ENCODE measurements at regions not wholly inside any gene's neighbourhood (a gene's known extent, or its start where the extent isn't known, plus 50 kb on each side); places are given as distances from the start of the nearest gene placed in this dataset.

DNA sequence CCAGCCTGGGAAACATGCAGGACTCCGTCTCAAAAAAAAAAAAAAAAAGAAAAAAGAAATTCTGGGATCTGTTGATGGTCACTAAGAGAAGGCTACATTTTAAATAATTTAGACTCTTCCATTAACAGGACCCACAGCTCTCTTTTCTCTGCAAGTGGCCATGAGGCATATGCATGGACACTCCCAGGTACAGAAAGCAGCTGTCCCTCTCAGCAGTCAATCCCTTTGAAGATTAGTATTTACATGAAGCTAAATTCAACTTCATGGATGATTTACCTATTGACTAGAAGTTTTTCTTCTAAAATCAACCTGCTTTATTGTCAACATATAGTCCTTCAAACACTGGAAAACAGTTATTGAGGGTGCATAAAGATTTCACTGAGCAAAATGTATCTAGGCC lies 139.9 kb downstream of the CPEB2 start:
- H3K4me2 ChIP-seq (ENCODE audit: low read length): no peak overlapping the region
- no peaks in the 10 kb centered on the region for H3K79me2 ChIP-seq (replicated peaks; ENCODE audit: insufficient read depth, low read length)
- H3F3A ChIP-seq (ENCODE audit: insufficient read depth, low read length, poor library complexity, severe bottlenecking): no peaks in the 10 kb centered on the region
- TF ChIP-seq EP300 (conservative IDR thresholded peaks at IDR 0.05; ENCODE audit: poor library complexity, severe bottlenecking) (no peak), CTCF (IDR thresholded peaks at IDR 0.05; ENCODE audit: poor library complexity, severe bottlenecking) (no peak)
- no peaks in the 10 kb centered on the region for H3K36me3 ChIP-seq (ENCODE audit: insufficient read depth, low read length)
- no peak overlapping the region for H3K27ac ChIP-seq (ENCODE audit: low read length)
- no peaks in the 10 kb centered on the region for H3K9me2 ChIP-seq (ENCODE audit: insufficient read depth, low read length)
- H4K20me1 ChIP-seq (ENCODE audit: insufficient read depth): no peaks in the 10 kb centered on the region
- no peaks in the 10 kb centered on the region for H3K27me3 ChIP-seq (ENCODE audit: insufficient read depth, low read depth, low read length)
- no peak overlapping the region for H3K9ac ChIP-seq (ENCODE audit: low read length)
- no peaks in the 10 kb centered on the region for H3K9me3 ChIP-seq (ENCODE audit: low read length)
- H2AFZ ChIP-seq (ENCODE audit: low read depth, low read length): no peak overlapping the region
- no peak overlapping the region for H3K4me3 ChIP-seq (ENCODE audit: low read length)

DNA sequence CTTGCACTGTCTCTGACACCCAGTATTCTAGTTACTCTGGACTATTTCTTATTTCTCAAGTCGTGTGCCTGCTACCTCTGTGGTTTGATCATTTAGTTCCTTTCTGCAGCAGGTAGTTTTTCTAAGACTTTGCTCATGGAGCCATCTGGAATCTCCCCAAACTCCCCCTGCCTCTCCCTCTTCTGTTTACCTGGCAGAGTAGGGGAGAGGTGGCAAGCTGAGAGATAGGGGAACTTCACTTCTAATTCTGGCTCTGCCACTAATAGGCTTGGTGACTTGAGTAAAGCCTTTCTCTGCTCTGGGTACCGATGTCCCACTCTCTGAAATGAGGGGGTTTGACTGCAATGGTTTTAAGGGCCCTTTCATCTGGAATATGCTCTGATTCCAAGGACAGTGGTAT lies 141.3 kb downstream of the CPEB2 start:
- H3K9me3 ChIP-seq (ENCODE audit: low read length): no peaks in the 10 kb centered on the region
- no peak overlapping the region for H3K4me3 ChIP-seq (ENCODE audit: low read length)
- H3K27me3 ChIP-seq (ENCODE audit: insufficient read depth, low read depth, low read length): no peaks in the 10 kb centered on the region
- no peaks in the 10 kb centered on the region for H3K36me3 ChIP-seq (ENCODE audit: insufficient read depth, low read length)
- no peak for TF ChIP-seq EP300 (conservative IDR thresholded peaks at IDR 0.05; ENCODE audit: poor library complexity, severe bottlenecking)
- TF ChIP-seq CTCF (IDR thresholded peaks at IDR 0.05; ENCODE audit: poor library complexity, severe bottlenecking): no peak
- no peak for TF ChIP-seq EZH2 (IDR thresholded peaks at IDR 0.05; ENCODE audit: borderline replicate concordance, insufficient read depth, low read length, poor library complexity, severe bottlenecking)
- TF ChIP-seq MXI1 (conservative IDR thresholded peaks at IDR 0.05; ENCODE audit: poor library complexity, severe bottlenecking): no peak
- TF ChIP-seq POLR2AphosphoS5 (IDR thresholded peaks at IDR 0.05): no peak
- no peak for TF ChIP-seq SMC3 (conservative IDR thresholded peaks at IDR 0.05; ENCODE audit: poor library complexity)
- H3K4me2 ChIP-seq (ENCODE audit: low read length): no peak overlapping the region
- H3F3A ChIP-seq (ENCODE audit: insufficient read depth, low read length, poor library complexity, severe bottlenecking): no peaks in the 10 kb centered on the region
- H3K27ac ChIP-seq (ENCODE audit: low read length): no peak overlapping the region
- H3K79me2 ChIP-seq (replicated peaks; ENCODE audit: insufficient read depth, low read length): no peaks in the 10 kb centered on the region
- H3K9me2 ChIP-seq (ENCODE audit: insufficient read depth, low read length): no peaks in the 10 kb centered on the region
- H3K9ac ChIP-seq (ENCODE audit: low read length): no peak overlapping the region
- H4K20me1 ChIP-seq (ENCODE audit: insufficient read depth): no peaks in the 10 kb centered on the region
- no peak overlapping the region for H2AFZ ChIP-seq (ENCODE audit: low read depth, low read length)

- no peak overlapping the region for H2AFZ ChIP-seq (ENCODE audit: low read depth, low read length)
- no peaks in the 10 kb centered on the region for H3K79me2 ChIP-seq (replicated peaks; ENCODE audit: insufficient read depth, low read length)
- H3K36me3 ChIP-seq (ENCODE audit: insufficient read depth, low read length): no peaks in the 10 kb centered on the region
- no peaks in the 10 kb centered on the region for H3K27me3 ChIP-seq (ENCODE audit: insufficient read depth, low read depth, low read length)
- H3K27ac ChIP-seq (ENCODE audit: low read length): no peak overlapping the region
- no peak overlapping the region for H3K4me2 ChIP-seq (ENCODE audit: low read length)
- no peaks in the 10 kb centered on the region for H3K9me2 ChIP-seq (ENCODE audit: insufficient read depth, low read length)
- H3K9ac ChIP-seq (ENCODE audit: low read length): no peak overlapping the region
- H3F3A ChIP-seq (ENCODE audit: insufficient read depth, low read length, poor library complexity, severe bottlenecking): no peaks in the 10 kb centered on the region
- no peaks in the 10 kb centered on the region for H3K9me3 ChIP-seq (ENCODE audit: low read length)
- no peak overlapping the region for H3K4me3 ChIP-seq (ENCODE audit: low read length)
- no peaks in the 10 kb centered on the region for H4K20me1 ChIP-seq (ENCODE audit: insufficient read depth)
- TF ChIP-seq, protein P1, sequence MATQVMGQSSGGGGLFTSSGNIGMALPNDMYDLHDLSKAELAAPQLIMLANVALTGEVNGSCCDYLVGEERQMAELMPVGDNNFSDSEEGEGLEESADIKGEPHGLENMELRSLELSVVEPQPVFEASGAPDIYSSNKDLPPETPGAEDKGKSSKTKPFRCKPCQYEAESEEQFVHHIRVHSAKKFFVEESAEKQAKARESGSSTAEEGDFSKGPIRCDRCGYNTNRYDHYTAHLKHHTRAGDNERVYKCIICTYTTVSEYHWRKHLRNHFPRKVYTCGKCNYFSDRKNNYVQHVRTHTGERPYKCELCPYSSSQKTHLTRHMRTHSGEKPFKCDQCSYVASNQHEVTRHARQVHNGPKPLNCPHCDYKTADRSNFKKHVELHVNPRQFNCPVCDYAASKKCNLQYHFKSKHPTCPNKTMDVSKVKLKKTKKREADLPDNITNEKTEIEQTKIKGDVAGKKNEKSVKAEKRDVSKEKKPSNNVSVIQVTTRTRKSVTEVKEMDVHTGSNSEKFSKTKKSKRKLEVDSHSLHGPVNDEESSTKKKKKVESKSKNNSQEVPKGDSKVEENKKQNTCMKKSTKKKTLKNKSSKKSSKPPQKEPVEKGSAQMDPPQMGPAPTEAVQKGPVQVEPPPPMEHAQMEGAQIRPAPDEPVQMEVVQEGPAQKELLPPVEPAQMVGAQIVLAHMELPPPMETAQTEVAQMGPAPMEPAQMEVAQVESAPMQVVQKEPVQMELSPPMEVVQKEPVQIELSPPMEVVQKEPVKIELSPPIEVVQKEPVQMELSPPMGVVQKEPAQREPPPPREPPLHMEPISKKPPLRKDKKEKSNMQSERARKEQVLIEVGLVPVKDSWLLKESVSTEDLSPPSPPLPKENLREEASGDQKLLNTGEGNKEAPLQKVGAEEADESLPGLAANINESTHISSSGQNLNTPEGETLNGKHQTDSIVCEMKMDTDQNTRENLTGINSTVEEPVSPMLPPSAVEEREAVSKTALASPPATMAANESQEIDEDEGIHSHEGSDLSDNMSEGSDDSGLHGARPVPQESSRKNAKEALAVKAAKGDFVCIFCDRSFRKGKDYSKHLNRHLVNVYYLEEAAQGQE (IDR thresholded peaks at IDR 0.05; ENCODE audit: borderline replicate concordance): no peak
- TF ChIP-seq TAF1 (IDR thresholded peaks at IDR 0.05; ENCODE audit: low read depth) (no peak), RAD21 (conservative IDR thresholded peaks at IDR 0.05) (no peak), CTCF (IDR thresholded peaks at IDR 0.05; ENCODE audit: poor library complexity, severe bottlenecking) (no peak), SMC3 (conservative IDR thresholded peaks at IDR 0.05; ENCODE audit: poor library complexity) (no peak), EP300 (conservative IDR thresholded peaks at IDR 0.05; ENCODE audit: poor library complexity, severe bottlenecking) (no peak), EZH2 (IDR thresholded peaks at IDR 0.05; ENCODE audit: borderline replicate concordance, insufficient read depth, low read length, poor library complexity, severe bottlenecking) (no peak), POLR2AphosphoS5 (IDR thresholded peaks at IDR 0.05) (no peak)
Observed at GRCh38 chr4:15144249-15144966, 142.1 kb downstream of the CPEB2 start.

Data from neural cell (in vitro differentiated cells).